Natural killer cell treated with Interleukin-12 subunit alpha and Interleukin-12 subunit beta and Interleukin-15 and Interleukin-18, amount 100 ng/mL, for 72 hours (primary cell): ENCODE measurements at regions not wholly inside any gene's neighbourhood (a gene's known extent, or its start where the extent isn't known, plus 50 kb on each side); places are given as distances from the start of the nearest gene placed in this dataset.
"Not testable (repeated sequence)": the region's sequence is repeated elsewhere in the genome, so short reads cannot be mapped to it uniquely, and the experiment has no call there.

ENCODE experiments used
- ATAC-seq, 2 donors: fragments of 150-1000 bp; cut with Tn5 transposase in 1 of 2; sonication (Bioruptor Pico), chemical (Tn5 transposase) in 1 of 2; 2 replicates each; pipeline ENCODE4 v1.10.0; 2021
- DNase-seq: peaks from one replicate; pipeline ENCODE4 v3.0.0; 2022; ENCODE audit warnings: low spot score
- H3K27ac Mint-ChIP-seq, 2 donors: 1 replicate in 1 of 2; 2 replicates in 1 of 2; pipeline ENCODE4 v1.8.0; 2022; ENCODE audit warnings: mixed read lengths in 2 of 2, mild to moderate bottlenecking in 1 of 2, moderate library complexity in 1 of 2
- H3K27me3 Mint-ChIP-seq, 2 donors: 1 replicate in 1 of 2; 2 replicates in 1 of 2; pipeline ENCODE4 v1.8.0; 2022; ENCODE audit warnings: mixed read lengths in 2 of 2
- H3K36me3 Mint-ChIP-seq: one replicate; pipeline ENCODE4 v1.8.0; 2022; ENCODE audit warnings: mixed read lengths
- H3K4me1 Mint-ChIP-seq, 2 donors: 1 replicate in 1 of 2; 2 replicates in 1 of 2; pipeline ENCODE4 v1.8.0; 2022; ENCODE audit warnings: low read depth in 2 of 2, mixed read lengths in 2 of 2, mild to moderate bottlenecking in 1 of 2
- H3K4me3 Mint-ChIP-seq: one replicate; pipeline ENCODE4 v1.8.0; 2022; ENCODE audit warnings: mixed read lengths
- H3K9me3 Mint-ChIP-seq: 2 replicates; pipeline ENCODE4 v1.8.0; 2022; ENCODE audit warnings: mixed read lengths

DNA sequence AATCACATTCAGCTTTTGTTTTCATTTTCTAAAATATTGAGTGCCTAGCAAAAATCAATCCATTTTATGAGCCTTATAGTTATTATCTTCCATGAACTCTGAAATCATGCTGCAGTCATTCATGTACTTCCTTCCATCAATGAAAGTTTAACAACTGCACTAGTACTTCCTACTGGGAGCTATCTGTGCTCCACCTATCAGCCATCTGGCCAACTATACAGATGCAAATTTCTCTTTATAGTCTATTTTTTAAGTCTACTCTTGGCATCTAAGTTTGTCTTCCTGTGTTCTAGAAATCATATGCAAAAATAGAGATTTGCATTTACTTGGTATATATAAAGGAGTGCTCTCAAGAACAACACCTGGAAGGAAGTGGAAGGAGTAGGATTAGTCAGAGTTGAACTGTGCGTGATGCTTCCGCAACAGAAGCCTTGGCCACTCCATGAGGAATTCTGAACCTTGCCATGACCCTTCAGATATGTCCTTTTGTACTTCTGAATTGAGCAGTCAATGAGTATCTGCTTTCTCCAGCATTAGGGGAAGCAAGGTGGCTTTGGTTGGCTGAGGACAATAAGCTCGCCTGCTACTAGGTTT, 403.2 kb upstream of the ADAMTS5 start:
- DNase-seq, result no peak
- Mint-ChIP-seq H3K36me3 (no peaks in the 10 kb centered on the region), H3K27me3 (no peaks in the 10 kb centered on the region), H3K4me1 (no peaks in the 10 kb centered on the region), H3K4me3 (no peak overlapping the region), H3K9me3 (peaks cover 8% of the 10 kb centered on the region), H3K27ac (no peak overlapping the region)
- no peak for ATAC-seq

- Mint-ChIP-seq H3K27me3 (no peaks in the 10 kb centered on the region), H3K9me3 (peaks cover 8% of the 10 kb centered on the region), H3K36me3 (no peaks in the 10 kb centered on the region), H3K4me3 (no peak overlapping the region), H3K27ac (no peak overlapping the region), H3K4me1 (no peaks in the 10 kb centered on the region)
- ATAC-seq, result no peak
- DNase-seq, result no peak
These were observed 402.3 kb upstream of the ADAMTS5 start for GRCh38 chr21:27369234-27369633.

- Mint-ChIP-seq H3K4me1 (no peaks in the 10 kb centered on the region), H3K27me3 (no peaks in the 10 kb centered on the region), H3K27ac (no peak overlapping the region), H3K36me3 (no peaks in the 10 kb centered on the region), H3K9me3 (peaks cover 4% of the 10 kb centered on the region), H3K4me3 (no peak overlapping the region)
- no peak for DNase-seq
- ATAC-seq, result no peak
These were observed 399.9 kb upstream of the ADAMTS5 start for GRCh38 chr21:27366646-27367235.

- no peak overlapping the region for H3K4me3 Mint-ChIP-seq
- H3K9me3 Mint-ChIP-seq, result peaks cover 4% of the 10 kb centered on the region
- no peak for DNase-seq
- no peak overlapping the region for H3K27ac Mint-ChIP-seq
- H3K36me3 Mint-ChIP-seq, result no peaks in the 10 kb centered on the region
- no peaks in the 10 kb centered on the region for H3K27me3 Mint-ChIP-seq
- H3K4me1 Mint-ChIP-seq, result no peaks in the 10 kb centered on the region
- no peak for ATAC-seq
These were observed 399.1 kb upstream of the ADAMTS5 start for GRCh38 chr21:27366036-27366435.

DNA sequence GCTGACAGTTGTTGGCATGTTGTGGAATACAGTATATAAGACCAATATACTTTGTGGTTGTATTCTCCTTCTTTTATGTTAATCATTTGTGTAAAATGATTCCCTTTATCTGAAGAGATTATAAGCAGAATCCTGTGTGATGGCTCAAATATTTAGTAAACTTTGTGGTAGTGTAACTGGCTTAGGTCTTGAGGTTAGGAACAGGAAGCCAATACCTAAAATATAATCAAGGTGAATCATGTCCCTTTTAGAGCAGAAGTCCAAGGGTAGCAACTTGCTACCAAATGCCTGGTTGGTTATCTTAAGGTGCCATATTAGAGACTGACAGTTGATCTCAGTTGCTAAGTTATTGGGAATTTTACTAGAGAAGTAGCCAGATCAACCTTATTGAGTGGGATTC, 398.5 kb upstream of the ADAMTS5 start:
- ATAC-seq, result no peak
- no peaks in the 10 kb centered on the region for H3K4me1 Mint-ChIP-seq
- no peak for DNase-seq
- H3K27me3 Mint-ChIP-seq, result no peaks in the 10 kb centered on the region
- no peaks in the 10 kb centered on the region for H3K36me3 Mint-ChIP-seq
- no peak overlapping the region for H3K27ac Mint-ChIP-seq
- H3K4me3 Mint-ChIP-seq, result no peak overlapping the region
- peaks cover 4% of the 10 kb centered on the region for H3K9me3 Mint-ChIP-seq

- H3K9me3 Mint-ChIP-seq, result peaks cover 4% of the 10 kb centered on the region
- no peaks in the 10 kb centered on the region for H3K4me1 Mint-ChIP-seq
- H3K4me3 Mint-ChIP-seq, result no peak overlapping the region
- no peaks in the 10 kb centered on the region for H3K27me3 Mint-ChIP-seq
- no peak overlapping the region for H3K27ac Mint-ChIP-seq
- ATAC-seq, result no peak
- no peak for DNase-seq
- H3K36me3 Mint-ChIP-seq, result no peaks in the 10 kb centered on the region
These were observed 397.0 kb upstream of the ADAMTS5 start for GRCh38 chr21:27363719-27364477.

DNA sequence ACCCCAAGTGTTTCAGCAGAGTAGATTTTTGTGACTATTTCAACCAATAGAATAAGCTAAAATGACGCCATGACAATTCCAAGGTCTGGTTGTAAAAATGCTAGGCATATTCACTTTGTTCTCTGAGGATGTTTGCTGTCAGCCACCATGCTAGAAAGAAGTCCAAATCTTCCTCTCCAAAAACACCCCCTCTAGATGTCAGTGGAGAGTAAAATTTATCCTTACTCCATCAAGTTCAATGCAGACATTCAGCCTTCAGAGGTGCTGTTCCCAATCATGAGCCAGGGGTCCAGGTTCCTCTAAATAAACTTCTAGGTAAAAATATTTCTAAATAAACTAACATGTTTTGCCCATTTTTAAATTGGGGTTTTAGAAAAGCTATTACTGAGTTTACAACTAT, 395.4 kb upstream of the ADAMTS5 start:
- no peak for DNase-seq
- ATAC-seq, result no peak

GRCh38 chr21:27359141-27359540, 392.3 kb upstream of the ADAMTS5 start:
- peaks cover 4% of the 10 kb centered on the region for H3K9me3 Mint-ChIP-seq
- no peaks in the 10 kb centered on the region for H3K36me3 Mint-ChIP-seq
- ATAC-seq (no peak), DNase-seq (no peak)
- no peaks in the 10 kb centered on the region for H3K4me1 Mint-ChIP-seq
- H3K27me3 Mint-ChIP-seq, result no peaks in the 10 kb centered on the region
- H3K4me3 Mint-ChIP-seq, result no peak overlapping the region
- H3K27ac Mint-ChIP-seq, result no peak overlapping the region

More for the DNA sequence above, 395.4 kb upstream of the ADAMTS5 start:
- H3K27ac Mint-ChIP-seq, result no peak overlapping the region
- no peaks in the 10 kb centered on the region for H3K4me1 Mint-ChIP-seq
- H3K36me3 Mint-ChIP-seq, result no peaks in the 10 kb centered on the region
- no peaks in the 10 kb centered on the region for H3K27me3 Mint-ChIP-seq
- no peak overlapping the region for H3K4me3 Mint-ChIP-seq
- H3K9me3 Mint-ChIP-seq, result peaks cover 8% of the 10 kb centered on the region

GRCh38 chr21:27352885-27353284, 386.0 kb upstream of the ADAMTS5 start:
- no peaks in the 10 kb centered on the region for H3K36me3 Mint-ChIP-seq
- DNase-seq (no peak), ATAC-seq (no peak)
- no peaks in the 10 kb centered on the region for H3K27me3 Mint-ChIP-seq
- H3K4me3 Mint-ChIP-seq, result no peak overlapping the region
- peaks cover 15% of the 10 kb centered on the region for H3K9me3 Mint-ChIP-seq
- H3K4me1 Mint-ChIP-seq, result no peaks in the 10 kb centered on the region
- no peak overlapping the region for H3K27ac Mint-ChIP-seq

GRCh38 chr21:27346041-27346448, 379.2 kb upstream of the ADAMTS5 start:
- no peak overlapping the region for H3K4me3 Mint-ChIP-seq
- H3K27me3 Mint-ChIP-seq, result no peaks in the 10 kb centered on the region
- H3K4me1 Mint-ChIP-seq, result no peaks in the 10 kb centered on the region
- ATAC-seq (no peak), DNase-seq (no peak)
- H3K9me3 Mint-ChIP-seq, result peaks cover 12% of the 10 kb centered on the region
- no peak overlapping the region for H3K27ac Mint-ChIP-seq
- no peaks in the 10 kb centered on the region for H3K36me3 Mint-ChIP-seq

GRCh38 chr21:27339902-27340301, 373.0 kb upstream of the ADAMTS5 start:
- ATAC-seq (no peak), DNase-seq (no peak)
- Mint-ChIP-seq H3K36me3 (no peaks in the 10 kb centered on the region), H3K27ac (no peak overlapping the region), H3K4me1 (no peaks in the 10 kb centered on the region), H3K4me3 (no peak overlapping the region), H3K9me3 (peaks cover 17% of the 10 kb centered on the region), H3K27me3 (no peaks in the 10 kb centered on the region)

- H3K4me3 Mint-ChIP-seq, ATAC-seq, H3K36me3 Mint-ChIP-seq, DNase-seq, H3K27me3 Mint-ChIP-seq, H3K27ac Mint-ChIP-seq, H3K4me1 Mint-ChIP-seq: not testable (repeated sequence)
- H3K9me3 Mint-ChIP-seq, result peaks cover 19% of the 10 kb centered on the region
These were observed 371.1 kb upstream of the ADAMTS5 start for GRCh38 chr21:27338007-27338406.

DNA sequence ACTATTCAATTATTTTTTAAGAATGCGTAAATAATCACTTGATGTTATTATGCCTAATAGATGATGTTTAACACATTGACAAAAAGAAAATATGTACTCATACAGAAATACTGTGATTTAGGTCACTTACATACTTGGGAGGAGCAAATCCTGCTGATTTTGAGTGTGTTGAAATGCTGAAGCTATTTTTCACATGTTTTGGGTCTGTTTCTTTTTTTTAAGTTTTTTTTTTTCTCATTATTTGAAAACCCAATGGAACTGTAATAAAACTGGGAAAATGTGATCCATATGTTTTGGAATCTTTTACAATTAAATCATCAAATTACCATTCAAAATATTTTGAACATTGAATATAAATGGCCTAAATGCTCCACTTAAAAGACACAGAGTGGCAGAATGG, 366.2 kb upstream of the ADAMTS5 start:
- Mint-ChIP-seq H3K36me3 (peaks cover 6% of the 10 kb centered on the region), H3K27me3 (no peaks in the 10 kb centered on the region), H3K4me3 (no peak overlapping the region), H3K4me1 (no peaks in the 10 kb centered on the region), H3K9me3 (peaks cover 18% of the 10 kb centered on the region), H3K27ac (no peak overlapping the region)
- ATAC-seq, result no peak
- no peak for DNase-seq

GRCh38 chr21:27329255-27329851, 362.5 kb upstream of the ADAMTS5 start:
- Mint-ChIP-seq H3K4me3 (no peak overlapping the region), H3K27ac (no peak overlapping the region), H3K9me3 (peaks cover 6% of the 10 kb centered on the region), H3K36me3 (peaks cover 6% of the 10 kb centered on the region), H3K4me1 (no peaks in the 10 kb centered on the region), H3K27me3 (no peaks in the 10 kb centered on the region)
- no peak for ATAC-seq
- no peak for DNase-seq
